HG03378 (cell line): ENCODE measurements at regions not wholly inside any gene's neighbourhood (a gene's known extent, or its start where the extent isn't known, plus 50 kb on each side); places are given as distances from the start of the nearest gene placed in this dataset.
"Not testable (repeated sequence)": the region's sequence is repeated elsewhere in the genome, so short reads cannot be mapped to it uniquely, and the experiment has no call there.

Experiments used
- ATAC-seq: cut with Tn5 transposase; IDR thresholded peaks from one replicate; pipeline ENCODE4 v1.9.1; 2021; ENCODE audit warnings: mild to moderate bottlenecking, moderate library complexity; ENCODE audit not compliant: unreplicated experiment

- no peak for ATAC-seq
Measured at GRCh38 chr14:57061009-57061711, 207.5 kb downstream of the EXOC5 start.

GRCh38 chr14:57060276-57060955 is 208.3 kb downstream of the EXOC5 start:
- ATAC-seq = peak; percentile 97

GRCh38 chr14:57058319-57058718 is 210.4 kb downstream of the EXOC5 start:
- no peak for ATAC-seq

DNA sequence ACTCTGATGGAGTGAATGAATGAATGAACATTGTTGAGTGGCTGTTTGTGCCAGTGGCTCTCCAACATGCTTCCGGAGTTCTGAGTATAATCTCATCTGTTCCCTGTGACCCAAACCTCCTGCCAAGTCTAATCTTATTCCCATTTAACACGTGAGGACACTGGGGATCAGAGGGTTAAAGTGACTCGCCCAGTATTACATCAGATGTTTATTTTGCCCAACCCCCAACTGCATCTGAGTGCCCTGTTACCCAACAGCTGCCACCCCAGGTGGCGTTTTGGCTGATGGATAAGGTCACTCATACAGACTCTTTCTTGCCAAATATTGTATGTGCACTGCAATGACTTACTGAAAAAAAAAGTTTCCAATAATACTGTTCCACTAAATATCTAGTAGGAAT is 210.9 kb downstream of the EXOC5 start:
- no peak for ATAC-seq

- ATAC-seq = not testable (repeated sequence)
Measured at GRCh38 chr14:57056522-57056921, 212.2 kb downstream of the EXOC5 start.

- ATAC-seq = no peak
Measured at GRCh38 chr14:57052705-57053302, 215.9 kb downstream of the EXOC5 start.

DNA sequence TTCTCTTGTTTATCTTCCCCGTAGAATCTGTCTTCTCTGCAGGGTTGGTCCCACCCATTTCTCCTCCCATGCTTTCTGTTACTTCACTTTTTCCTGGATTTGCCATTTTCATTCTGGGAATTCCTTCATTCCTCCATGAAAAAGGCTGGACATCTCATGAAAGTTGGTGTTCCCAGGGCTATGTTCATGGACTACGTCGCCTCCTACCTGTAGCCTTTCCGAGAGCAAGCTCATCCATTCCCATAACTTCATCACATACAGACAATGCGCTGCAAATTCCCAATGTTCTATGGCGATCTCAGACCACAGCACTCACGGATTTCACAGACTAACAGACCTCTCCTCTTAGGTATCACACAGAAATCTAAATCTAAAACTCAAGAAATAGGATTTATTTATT is 217.1 kb downstream of the EXOC5 start:
- ATAC-seq = no peak

DNA sequence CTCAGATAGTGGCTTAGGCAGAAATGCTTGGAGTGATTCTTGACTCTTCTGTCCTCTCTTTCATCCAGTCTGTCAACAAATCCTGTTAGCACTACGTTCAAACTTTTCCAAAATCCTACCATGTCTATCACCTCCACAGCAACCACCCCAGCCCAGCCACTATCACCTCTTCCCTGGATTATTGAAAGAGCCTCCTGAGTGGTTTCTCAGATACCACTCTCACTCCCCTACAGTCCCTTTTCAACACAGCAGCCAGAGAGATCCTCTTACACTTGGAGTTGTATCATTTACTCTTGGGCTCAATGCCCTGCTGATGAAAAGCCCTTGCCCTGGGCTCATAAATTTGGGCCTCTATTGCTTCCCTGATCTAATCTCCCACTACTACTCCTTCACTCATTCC is 218.9 kb downstream of the EXOC5 start:
- no peak for ATAC-seq

- no peak for ATAC-seq
Measured at GRCh38 chr14:57046175-57046574, 222.5 kb downstream of the EXOC5 start.

GRCh38 chr14:57044101-57044973 is 224.4 kb downstream of the EXOC5 start:
- not testable (repeated sequence) for ATAC-seq

DNA sequence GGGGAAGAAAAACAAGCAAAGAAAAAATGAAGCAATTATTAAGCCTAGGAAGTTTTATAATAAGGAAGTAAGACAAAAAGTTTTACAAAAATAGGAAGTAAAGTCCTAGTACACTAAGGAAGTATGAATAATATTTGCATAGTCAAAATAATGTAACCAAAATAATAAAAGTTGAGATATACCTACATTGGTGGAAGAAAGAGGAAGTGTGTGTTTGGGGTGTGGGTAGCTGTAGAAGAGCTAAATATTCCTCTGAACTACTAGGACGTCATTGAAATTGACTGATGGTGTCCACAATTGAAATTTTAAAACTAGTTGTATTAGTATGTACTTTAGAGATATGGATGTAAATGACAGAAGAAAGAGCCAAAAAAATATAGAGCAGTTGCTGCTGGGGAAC is 228.4 kb upstream of the OTX2 start:
- peak; percentile 78 for ATAC-seq

GRCh38 chr14:57031474-57031873 is 221.2 kb upstream of the OTX2 start:
- no peak for ATAC-seq

GRCh38 chr14:57029620-57030253 is 219.5 kb upstream of the OTX2 start:
- ATAC-seq = no peak

GRCh38 chr14:57025456-57025855 is 215.2 kb upstream of the OTX2 start:
- no peak for ATAC-seq

- no peak for ATAC-seq
Measured at GRCh38 chr14:57022608-57023007, 212.3 kb upstream of the OTX2 start.

DNA sequence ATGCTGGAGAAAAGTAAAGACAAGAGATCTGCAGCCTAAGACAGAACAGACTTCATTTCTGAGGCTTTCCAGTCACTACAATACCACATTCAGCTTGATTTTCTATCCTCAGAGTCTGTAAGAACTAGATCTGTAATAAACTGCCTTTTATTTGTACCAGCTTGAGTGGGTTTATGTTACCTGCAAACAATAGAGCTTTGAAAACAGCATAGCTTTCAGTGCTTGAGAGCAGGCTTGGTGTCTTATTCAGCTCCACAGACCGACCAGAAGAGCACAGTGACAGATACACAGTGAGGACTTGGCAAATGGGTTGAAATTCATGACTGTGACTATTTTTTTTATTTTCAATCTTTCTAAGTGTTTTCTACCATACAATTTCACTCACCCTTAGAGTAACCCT is 207.8 kb upstream of the OTX2 start:
- no peak for ATAC-seq

DNA sequence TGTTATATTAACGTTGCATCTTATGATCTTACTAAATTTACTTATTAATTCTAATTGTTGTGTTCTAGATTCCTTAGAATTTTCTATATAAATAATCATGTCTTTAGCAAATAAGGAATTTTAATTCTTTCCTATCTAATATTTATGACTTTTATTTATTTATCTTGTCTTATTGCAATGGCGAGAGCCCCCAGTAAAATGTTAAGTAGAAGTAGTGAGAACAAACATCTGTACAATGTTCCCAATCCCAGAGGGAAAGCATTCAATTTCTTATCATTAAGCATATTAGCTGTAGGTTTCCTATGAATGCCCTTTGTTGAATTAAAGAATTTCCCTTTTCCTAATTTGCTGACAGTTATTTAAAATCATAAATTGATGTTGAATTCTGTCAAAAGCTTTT is 203.7 kb upstream of the OTX2 start:
- no peak for ATAC-seq

DNA sequence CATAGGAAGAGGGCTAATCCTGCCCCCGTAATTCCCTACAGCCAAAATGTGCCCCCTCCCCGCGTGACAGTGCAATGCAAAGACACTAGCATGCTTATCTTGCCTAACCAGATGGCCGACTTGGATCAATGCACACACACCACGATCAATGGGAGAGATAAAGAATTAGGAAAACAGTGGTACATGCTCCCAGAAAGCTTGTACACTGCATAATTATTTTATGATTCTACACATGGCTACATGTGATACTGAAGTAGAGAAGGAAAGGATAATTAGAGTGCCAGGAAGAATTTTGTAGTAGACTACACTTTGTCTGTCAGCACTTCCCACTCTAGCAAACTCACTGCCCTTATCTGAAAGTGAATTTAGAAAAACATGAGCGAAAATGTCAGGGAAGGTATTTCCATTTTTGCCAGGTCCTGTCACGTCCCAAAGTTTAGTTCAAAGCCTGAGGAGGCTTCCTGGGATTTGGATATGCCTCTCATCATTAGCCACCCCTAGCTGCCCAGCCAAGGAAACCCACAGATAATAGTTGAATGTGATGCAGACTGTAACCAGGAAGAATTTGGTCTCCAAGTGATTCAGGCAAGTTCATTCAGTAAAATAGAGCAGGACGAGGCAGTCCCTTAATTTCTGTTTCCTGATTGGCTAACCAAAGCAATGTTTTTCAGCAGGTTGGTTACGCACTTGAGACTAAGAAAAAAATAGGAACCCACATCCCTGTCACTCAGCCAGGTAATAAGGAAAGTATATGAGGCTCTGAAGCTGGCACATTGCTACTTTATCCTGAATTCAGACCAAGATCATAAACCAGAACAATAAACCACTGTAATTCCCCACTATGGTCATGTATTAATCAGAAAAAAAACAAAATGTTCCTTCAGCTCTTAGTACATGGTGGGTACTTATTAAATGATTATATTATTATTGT is 199.6 kb upstream of the OTX2 start:
- no peak for ATAC-seq

- no peak for ATAC-seq
Measured at GRCh38 chr14:57008534-57008933, 198.3 kb upstream of the OTX2 start.

DNA sequence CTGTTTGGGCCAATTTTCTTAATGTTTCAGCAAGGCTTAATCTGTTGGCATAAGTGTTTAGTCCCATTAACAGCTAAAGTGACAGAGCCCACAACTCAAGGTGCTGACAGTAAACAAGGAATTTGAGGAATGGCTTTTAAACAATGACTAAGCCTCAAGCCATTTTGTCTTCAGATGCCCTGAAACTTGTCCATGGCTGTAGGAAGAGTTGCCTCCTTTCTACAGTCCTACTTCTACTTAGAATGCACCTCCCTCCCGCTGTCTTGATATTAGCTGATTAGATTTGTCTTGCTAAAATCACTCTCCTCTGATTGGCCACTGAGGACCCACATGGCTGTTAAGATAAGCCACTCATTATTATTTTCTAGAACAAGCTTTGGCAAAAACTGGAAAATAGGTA is 188.4 kb upstream of the OTX2 start:
- ATAC-seq = no peak
